NCI-H446 (cell line): ENCODE measurements at regions not wholly inside any gene's neighbourhood (a gene's known extent, or its start where the extent isn't known, plus 50 kb on each side); places are given as distances from the start of the nearest gene placed in this dataset.

Experiments
- DNase-seq, 2 experiments: peaks; one replicate each; lab custom pipeline; 2025; lab: John Stamatoyannopoulos, UW

DNA sequence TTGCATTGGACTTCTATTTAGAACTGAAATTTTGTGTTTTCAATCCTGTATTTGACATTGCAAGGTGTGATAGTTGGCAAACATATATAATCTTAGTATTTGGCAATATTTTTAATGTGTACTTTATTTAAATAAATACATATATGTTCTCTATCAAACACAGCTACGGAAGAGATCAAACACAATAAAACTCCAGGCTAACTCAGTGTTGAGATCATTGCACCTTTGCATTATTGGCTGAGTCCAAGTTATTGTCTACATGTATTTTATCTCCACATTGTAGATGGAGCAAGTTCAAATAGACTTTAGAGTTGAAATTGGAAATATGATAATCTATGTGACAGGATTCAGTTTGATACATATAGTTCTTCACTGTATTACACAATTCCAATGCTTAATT is 176.7 kb downstream of the ST6GAL2 start:
- no peak for DNase-seq

DNA sequence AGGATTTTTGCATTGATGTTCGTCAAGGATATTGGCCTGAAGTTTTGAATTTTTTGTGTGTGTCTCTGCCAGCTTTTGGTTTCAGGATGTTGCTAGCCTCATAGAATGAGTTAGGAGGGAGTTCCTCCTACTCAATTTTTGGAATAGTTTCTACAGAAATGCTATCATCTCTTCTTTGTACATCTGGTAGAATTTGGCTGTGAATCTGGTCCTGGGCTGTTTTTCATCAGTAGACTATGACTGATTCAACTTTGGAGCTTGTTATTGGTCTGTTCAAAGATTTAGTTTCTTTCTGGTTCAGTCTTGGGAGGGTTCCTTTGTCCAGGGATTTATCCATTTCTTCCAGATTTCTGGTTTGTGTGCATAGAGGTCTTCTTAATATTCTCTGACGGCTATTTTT is 166.7 kb downstream of the ST6GAL2 start:
- DNase-seq = no peak

DNA sequence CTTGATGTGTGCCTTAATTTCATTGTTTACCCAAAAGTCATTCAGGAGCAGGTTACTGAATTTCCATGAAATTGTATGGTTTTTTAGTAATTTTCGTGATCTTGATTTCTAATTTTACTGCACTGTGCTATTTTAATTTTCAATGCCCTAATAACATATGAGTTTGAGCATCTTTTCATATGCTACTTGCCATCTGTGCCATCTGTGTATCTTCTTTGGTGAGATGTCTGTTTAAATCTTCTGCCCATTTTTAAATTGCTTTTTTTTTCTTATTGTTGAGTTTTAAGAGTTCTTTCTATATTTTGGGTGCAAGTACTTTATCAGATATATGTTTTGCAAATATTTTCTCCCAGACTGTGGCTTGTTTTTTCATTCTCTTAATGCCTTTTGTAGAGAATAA is 165.9 kb downstream of the ST6GAL2 start:
- DNase-seq = no peak

DNA sequence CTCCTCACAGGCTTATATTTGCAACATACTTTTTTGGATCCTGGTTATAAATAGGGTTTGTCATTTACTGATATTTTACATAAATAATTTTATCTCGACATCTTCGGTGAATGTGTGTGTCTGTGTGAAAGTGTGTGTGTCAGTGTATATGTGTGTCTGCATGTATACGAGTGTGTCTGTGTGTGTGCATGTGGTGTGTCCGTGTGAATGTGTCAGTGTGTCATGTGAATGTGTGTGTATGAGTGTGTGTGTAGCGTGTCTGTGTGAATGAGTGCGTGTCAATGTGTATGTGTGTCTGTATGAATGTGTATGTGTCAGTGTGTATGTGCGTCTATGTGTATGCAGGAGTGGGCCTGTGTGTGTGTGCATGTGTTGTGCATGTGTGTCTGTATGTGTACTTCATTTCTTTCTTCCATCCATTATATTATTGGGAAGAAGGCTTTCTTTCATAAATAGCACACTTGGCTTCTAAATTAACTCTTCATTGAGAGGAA is 161.6 kb downstream of the ST6GAL2 start:
- DNase-seq = no peak

DNA sequence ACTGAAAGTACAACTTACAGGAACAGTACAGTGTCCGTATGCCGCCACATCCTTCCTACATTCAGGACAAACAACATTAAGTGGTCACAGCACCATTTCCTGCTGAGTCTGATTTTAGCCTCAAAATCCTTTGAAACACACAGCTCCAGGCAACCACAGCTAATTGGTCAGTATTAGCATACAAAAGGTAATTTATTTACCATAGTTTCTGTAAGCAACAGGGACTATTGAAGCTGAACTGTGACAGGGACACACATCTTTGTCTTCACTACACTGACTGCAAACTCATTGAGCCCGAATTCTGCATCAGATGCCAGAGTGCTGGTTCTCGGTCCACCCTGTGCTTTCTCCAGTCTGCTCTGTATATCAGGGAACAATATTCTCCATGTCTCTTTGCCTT is 151.8 kb downstream of the ST6GAL2 start:
- DNase-seq = no peak

DNA sequence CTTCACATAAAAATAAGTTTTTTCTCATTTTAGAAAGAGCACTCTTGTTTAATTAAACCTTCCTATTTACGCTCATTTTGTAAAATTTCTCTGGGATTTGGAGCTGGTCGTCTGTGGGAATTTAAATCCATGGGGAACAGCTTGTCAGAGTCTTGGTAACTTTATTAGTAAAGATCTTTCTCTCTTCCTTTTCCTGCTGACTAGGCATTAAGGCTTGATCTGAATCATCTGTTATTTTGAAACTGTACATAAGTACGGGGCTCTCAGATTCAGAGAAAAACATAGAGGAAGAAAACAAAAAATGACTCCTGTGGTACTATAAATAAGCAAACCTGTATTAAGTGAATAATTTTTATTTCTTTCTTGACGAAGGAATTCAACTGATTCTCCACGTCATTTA is 150.2 kb downstream of the ST6GAL2 start:
- no peak for DNase-seq

DNA sequence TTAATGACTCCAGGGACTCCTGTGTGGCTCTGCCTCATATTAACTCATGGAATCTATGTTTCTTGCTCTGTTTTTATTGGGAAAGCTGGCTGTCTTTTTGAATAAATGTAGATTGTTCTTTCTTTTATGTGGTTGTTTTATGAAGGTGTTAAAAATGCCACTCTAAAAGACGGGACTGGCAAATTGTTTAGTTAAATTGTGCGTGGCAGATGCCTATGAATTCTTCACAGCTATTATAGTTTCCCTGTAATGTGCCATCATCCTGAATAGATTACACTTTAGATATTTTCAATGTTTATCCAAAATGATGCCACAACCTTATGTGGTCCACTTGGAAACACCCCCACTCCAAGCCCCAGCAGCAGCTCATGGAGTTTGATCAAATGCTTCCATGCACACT is 149.7 kb downstream of the ST6GAL2 start:
- no peak for DNase-seq

DNA sequence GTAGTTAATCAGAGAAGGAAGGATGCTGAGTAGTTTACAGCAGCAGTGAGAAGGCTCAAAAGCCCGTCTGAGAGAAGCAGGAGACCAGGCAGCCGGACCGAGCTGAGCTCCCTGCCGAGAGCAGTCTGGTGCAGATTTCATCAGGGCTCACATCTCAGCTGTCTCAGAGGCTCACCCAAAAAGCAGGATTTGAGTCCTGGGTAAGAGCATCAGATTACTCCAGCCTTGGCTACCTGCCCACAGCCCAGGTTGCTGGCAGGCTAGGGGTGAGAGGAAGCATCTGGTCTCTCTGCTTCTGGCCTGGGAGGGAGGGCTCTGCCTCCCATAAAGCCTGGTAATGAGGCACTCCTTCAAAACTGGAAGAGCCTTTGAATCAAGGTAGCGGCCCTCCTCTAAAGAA is 140.5 kb downstream of the ST6GAL2 start:
- DNase-seq = peak; percentile 77 to 91

DNA sequence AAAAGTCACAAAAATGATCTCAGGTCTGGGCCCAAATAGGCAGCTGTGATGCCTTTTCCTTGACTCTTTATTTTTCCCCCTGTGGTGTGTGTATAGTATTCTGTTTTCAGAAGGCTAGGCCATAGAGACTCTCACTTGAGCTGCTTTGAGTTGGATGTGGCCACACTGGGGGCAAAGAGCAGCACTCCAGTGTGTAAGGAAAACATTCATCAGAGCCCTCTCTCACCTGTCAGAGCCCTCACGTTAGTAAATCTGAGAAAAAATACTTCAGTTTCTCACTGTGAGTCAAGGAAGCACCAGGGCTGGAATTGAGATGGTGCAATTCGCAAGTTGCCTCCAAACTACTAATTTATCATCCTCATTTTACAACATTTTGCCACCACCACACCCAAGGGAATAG is 136.1 kb downstream of the ST6GAL2 start:
- no peak for DNase-seq
